ENCODE measurements at regions not wholly inside any gene's neighbourhood (a gene's known extent, or its start where the extent isn't known, plus 50 kb on each side); places are given as distances from the start of the nearest gene placed in this dataset.

- no peak for DNase-seq
Observed at GRCh38 chr4:23388699-23389395, 501.0 kb downstream of the PPARGC1A start.

GRCh38 chr4:23388255-23388654 lies 501.6 kb downstream of the PPARGC1A start:
- DNase-seq = no peak

GRCh38 chr4:23384741-23385140 lies 505.1 kb downstream of the PPARGC1A start:
- DNase-seq = no peak

GRCh38 chr4:23382879-23383278 lies 507.0 kb downstream of the PPARGC1A start:
- DNase-seq = no peak

GRCh38 chr4:23374259-23374658 lies 515.6 kb downstream of the PPARGC1A start:
- no peak for DNase-seq

GRCh38 chr4:23373261-23373660 lies 516.6 kb downstream of the PPARGC1A start:
- DNase-seq = no peak

GRCh38 chr4:23371533-23371932 lies 518.3 kb downstream of the PPARGC1A start:
- no peak for DNase-seq

GRCh38 chr4:23369331-23369730 lies 520.5 kb downstream of the PPARGC1A start:
- no peak for DNase-seq

- no peak for DNase-seq
Observed at GRCh38 chr4:23368081-23368697, 521.7 kb downstream of the PPARGC1A start.

GRCh38 chr4:23366557-23366906 lies 523.3 kb downstream of the PPARGC1A start:
- DNase-seq = no peak

- no peak for DNase-seq
Observed at GRCh38 chr4:23365871-23366556, 523.8 kb downstream of the PPARGC1A start.

GRCh38 chr4:23365086-23365485 lies 524.8 kb downstream of the PPARGC1A start:
- no peak for DNase-seq

- no peak for DNase-seq
Observed at GRCh38 chr4:23364167-23364566, 525.7 kb downstream of the PPARGC1A start.

GRCh38 chr4:23361453-23361852 lies 528.4 kb downstream of the PPARGC1A start:
- DNase-seq = no peak

GRCh38 chr4:23360718-23361117 lies 529.1 kb downstream of the PPARGC1A start:
- no peak for DNase-seq

- DNase-seq = no peak
Observed at GRCh38 chr4:23355258-23355657, 534.6 kb downstream of the PPARGC1A start.

GRCh38 chr4:23353200-23353599 lies 536.6 kb downstream of the PPARGC1A start:
- no peak for DNase-seq

- DNase-seq = no peak
Observed at GRCh38 chr4:23348789-23349498, 540.9 kb downstream of the PPARGC1A start.

GRCh38 chr4:23337292-23337691 lies 552.6 kb downstream of the PPARGC1A start:
- DNase-seq = no peak

- DNase-seq = peak; percentile 61
Observed at GRCh38 chr4:23333946-23334878, 555.6 kb downstream of the PPARGC1A start.

GRCh38 chr4:23333556-23333945 lies 556.3 kb downstream of the PPARGC1A start:
- DNase-seq = no peak

- DNase-seq = no peak
Observed at GRCh38 chr4:23332313-23332712, 557.5 kb downstream of the PPARGC1A start.

GRCh38 chr4:23327120-23327519 lies 562.7 kb downstream of the PPARGC1A start:
- no peak for DNase-seq

All from NCI-H1436 treated with DMSO at 0.1 percent for 48 hours (cell line).